SK-N-MC (cell line): ENCODE measurements at regions not wholly inside any gene's neighbourhood (a gene's known extent, or its start where the extent isn't known, plus 50 kb on each side); places are given as distances from the start of the nearest gene placed in this dataset.

ENCODE experiments used
- EZH2 ChIP-seq: fragments of 200-600 bp; sonication (generic); IDR thresholded peaks from one replicate; pipeline ENCODE4 v1.6.1; 2017; ENCODE audit warnings: antibody characterized with exemption
- FOXP2 ChIP-seq: optimal IDR thresholded peaks from 2 replicates; pipeline ENCODE3; 2011; ENCODE audit warnings: mild to moderate bottlenecking, moderate library complexity; ENCODE audit not compliant: insufficient read depth; ENCODE audit errors: extremely low read length, control extremely low read depth
- POLR2AphosphoS5 ChIP-seq: IDR thresholded peaks from 2 replicates; pipeline ENCODE4 v1.6.1; 2012; ENCODE audit warnings: mild to moderate bottlenecking, low read depth, low read length, borderline replicate concordance

DNA sequence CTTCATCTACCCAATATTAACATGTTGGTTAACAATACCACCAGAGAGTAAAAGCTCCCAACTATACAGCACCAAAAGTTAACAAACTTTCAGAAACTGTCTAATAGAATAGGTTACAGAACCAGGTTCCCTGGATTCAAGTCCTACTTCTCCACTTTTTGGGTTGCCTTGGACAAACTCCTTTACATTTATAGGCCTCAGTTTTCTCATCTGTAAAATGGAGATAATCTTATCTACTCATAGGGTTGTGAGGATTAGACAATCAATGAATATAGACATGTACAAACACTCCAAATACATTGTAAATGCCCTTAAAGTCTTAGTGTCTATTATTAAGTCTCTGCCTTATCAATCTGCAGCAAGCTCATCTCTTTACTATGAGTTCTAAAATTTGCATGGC lies 435.2 kb downstream of the ZFHX3 start:
- TF ChIP-seq POLR2AphosphoS5 (no peak), EZH2 (no peak), FOXP2 (no peak)
